ENCODE measurements at regions not wholly inside any gene's neighbourhood (a gene's known extent, or its start where the extent isn't known, plus 50 kb on each side); places are given as distances from the start of the nearest gene placed in this dataset.

DNA sequence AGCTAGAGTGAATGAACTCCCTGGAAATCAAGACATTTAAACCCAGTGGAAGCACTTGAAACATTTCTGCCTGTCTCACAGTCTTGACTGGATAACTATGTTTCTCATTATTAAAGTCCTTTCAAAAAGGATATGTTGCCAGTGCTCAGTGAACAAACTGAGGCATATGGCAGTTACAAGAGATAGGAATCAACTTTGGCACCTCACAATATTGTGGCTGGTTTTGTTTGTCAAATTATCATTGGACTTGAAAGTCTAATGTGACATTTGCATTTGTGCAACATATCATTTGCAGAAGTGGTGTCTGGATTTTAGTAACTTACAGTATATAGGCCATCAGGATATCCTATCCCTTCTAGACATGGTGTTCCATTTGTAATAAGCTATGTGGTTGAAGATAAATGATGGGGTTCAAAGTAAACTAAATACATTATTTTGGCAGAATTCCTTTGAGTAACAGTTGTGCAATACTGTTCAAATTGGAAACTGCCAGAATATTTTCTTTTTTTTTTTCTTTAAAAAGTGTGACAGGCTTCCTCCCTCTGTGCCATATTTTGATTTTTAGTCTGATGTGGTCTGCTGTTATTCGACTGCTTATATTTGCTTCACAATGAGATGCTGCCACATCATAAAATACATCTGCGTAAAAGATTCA lies 927.7 kb downstream of the FLRT2 start:
- no peak for DNase-seq (ENCODE audit: low read depth in 2 of 3, low spot score in 2 of 3)

DNA sequence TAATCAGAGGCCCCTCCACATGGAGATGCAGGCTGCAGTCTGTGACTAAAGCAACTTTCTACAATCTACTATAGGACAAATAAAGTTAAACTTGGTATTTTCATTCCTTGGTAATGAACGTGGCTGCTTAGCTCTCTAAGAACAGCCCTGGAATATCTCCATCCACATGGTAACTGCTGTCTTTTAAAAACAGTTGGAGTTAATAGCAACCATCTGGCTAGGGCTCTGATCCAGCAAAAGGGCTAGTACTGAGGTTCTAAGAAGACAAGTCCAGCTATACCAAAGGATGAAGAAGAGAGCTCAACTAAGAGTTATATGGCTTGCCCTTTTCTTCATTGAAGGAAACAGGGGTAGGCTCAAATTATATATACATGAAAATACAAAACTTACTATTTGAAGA lies 920.1 kb downstream of the FLRT2 start:
- no peak for DNase-seq (ENCODE audit: low read depth in 2 of 3, low spot score in 2 of 3)

DNA sequence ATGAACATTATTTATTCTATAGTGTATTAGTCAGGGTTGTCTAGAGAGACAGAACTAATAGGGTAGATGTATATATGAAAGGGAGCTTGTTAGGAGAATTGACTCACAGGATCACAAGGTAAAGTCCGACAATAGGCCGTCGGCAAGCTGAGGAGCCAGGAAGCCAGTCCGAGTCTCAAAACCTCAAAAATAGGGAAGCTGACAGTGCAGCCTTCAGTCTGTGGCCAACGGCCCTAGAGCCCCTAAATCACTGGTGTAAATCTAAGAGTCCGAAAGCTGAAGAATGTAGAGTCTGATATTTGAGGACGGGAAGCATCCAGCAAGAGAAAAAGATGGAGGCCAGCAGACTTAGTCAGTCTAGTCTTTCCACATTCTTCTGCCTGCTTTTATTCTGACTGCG lies 912.2 kb downstream of the FLRT2 start:
- DNase-seq (ENCODE audit: low read depth in 2 of 3, low spot score in 2 of 3), result no peak

DNA sequence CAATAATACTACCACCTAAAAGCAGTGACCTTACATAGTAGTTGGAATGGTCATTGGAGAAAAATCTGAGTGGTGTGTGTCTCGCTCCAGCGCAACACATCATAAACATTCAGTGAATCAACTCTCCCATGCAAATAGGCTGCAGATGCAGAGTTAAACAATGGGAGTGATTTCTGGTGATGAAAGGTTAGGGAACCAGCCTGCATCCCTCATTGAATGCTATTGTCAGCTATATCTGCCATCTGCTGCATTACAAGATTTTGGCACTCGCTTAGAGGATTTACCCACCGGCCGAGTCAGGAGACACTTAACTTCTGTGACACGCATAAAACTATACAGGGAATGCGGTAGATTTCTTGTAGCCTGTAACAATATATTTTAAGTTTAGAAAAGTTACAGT lies 900.9 kb downstream of the FLRT2 start:
- no peak for DNase-seq (ENCODE audit: low read depth in 2 of 3, low spot score in 2 of 3)

DNA sequence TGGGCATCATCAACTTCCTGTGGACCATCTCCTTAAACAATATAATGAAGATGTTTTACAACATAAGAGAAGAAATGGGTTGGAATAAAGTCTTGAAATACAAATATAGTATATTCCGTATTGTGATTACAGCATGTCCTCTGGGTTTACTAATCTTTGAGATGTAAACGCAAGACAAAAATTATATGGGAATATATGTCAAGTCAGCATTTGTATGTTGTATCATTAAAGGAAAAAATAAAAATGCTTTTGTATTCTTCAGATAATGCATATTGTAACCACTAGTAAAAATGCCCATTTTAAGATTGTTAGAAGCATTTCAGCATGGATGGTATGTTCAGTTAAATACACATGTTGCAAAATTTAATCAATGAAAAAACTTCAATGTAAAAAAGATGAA lies 893.3 kb downstream of the FLRT2 start:
- DNase-seq (ENCODE audit: low read depth in 2 of 3, low spot score in 2 of 3), result no peak

DNA sequence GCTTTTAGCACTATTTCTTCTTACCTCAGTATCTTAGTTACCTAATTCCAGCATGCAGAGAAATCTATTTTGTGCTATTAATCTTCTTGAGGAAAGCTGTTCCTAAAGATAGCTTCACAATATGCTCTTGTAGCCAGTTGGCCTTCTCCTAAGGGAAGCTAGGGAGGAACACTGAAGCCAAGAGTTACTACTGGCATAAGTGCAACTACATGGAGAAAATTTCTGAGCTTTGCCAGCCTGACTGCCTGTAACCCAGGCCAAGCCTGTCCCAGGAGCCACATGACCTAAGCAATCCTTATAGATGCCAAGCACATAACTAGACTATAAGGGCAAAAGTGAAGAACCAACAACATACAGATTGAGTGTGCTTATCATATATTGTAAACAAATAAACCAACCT lies 890.2 kb downstream of the FLRT2 start:
- DNase-seq (ENCODE audit: low read depth in 2 of 3, low spot score in 2 of 3), result no peak

DNA sequence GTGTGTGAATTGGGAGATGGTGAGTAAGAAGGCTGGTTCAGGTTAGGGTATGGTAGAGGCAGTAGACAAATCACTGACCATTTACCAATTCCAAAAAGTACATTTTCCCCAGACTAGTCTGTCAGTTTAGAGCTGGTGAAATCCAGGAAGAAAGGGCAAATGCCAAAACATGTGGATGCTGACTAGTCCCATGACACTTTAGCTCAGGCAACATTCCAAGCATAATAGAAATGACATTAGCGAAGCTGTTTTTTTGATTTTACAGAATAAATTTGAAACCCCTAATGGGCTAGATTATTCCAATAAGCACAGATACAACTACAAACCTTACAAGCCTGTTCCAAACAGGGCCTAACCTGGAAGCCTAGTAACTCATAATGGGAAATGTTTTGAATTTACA lies 884.2 kb downstream of the FLRT2 start:
- no peak for DNase-seq (ENCODE audit: low read depth in 2 of 3, low spot score in 2 of 3)

DNA sequence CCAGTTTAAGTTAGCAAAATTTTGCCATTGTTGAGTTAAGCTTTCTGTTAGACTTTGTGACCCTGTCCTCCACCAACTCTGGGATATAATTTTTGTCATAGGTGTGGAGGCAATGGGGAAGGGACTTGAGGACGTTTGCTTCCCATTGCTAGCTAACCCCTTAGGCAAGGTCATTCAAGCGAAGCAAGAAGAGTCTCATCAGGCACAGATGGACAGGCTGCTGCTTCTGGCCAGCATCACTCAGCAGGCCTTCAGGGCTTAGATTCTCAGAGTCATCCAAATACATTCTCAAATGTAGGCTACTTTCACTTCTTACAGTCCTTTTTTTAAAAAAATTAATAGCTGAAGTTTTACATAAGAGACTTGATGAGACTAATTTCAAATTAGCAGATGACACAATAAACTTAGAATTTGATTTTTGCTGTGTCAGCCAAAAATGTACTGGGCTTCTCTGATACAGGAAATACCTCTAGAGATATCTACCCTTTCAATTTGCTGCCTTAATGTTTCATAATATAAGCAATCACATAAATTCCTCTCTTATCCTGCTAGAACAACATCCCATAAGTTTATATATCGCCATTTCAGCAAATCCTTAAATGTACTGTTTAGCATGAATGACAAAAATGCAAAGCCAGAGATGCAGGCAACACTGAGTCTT lies 875.2 kb downstream of the FLRT2 start:
- no peak for DNase-seq (ENCODE audit: low read depth in 2 of 3, low spot score in 2 of 3)

DNA sequence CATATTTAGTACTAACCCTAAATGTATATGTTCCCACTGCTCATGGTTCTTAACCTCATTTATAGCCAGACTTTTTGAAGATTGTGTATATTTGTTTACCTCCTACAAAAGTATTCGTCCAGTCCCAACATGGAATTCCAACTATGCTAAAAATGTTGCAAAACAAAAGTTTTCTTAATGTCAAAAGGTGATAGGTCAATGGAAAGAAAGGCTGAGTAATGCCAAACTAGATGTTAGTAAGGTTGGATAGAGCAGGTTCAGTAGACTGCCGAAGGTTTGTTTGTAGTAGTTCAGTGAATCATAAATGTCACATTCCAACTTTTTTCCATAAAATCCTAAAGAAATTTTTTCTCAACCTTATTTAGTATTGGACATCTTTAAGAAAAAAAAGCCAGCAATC lies 874.5 kb downstream of the FLRT2 start:
- DNase-seq (ENCODE audit: low read depth in 2 of 3, low spot score in 2 of 3), result no peak

DNA sequence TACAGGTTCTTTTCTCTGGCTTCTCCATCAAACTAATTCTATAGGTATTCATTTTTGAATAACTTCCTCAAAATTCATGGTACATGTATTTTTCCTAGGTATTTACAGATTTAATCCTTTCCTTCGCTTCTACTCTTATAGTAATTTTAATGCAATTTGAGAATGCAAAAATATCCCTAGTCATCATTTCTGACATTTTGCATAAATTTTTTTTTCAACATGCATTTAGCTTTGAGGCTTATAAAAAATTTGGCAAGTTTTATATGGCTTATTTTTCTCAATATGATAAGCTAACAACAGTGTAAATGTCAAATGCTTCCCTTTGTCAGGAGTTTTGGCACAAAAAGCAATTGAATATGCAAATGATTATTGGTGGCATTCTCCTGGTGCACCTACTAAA lies 872.6 kb downstream of the FLRT2 start:
- DNase-seq (ENCODE audit: low read depth in 2 of 3, low spot score in 2 of 3), result no peak

DNA sequence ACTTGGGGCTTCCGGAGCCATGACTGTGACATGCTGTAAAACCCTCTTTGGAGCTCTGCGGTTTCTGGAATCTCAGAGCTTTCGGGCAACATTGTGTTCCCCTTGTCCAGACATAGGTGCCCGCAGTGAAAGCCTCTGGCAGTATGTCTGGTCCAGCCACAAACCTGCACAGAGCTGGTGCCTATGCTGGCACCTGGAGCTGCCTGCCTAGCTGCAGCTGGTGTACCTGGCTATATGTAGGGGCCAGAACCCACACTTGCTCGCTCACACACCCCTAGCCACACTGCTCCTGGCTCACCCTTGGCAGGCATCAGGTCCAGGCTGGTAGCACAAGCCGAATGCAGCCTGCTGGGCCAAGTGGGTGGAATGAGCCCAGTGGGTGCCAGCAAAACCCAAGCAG lies 861.1 kb downstream of the FLRT2 start:
- no peak for DNase-seq (ENCODE audit: low read depth in 2 of 3, low spot score in 2 of 3)

DNA sequence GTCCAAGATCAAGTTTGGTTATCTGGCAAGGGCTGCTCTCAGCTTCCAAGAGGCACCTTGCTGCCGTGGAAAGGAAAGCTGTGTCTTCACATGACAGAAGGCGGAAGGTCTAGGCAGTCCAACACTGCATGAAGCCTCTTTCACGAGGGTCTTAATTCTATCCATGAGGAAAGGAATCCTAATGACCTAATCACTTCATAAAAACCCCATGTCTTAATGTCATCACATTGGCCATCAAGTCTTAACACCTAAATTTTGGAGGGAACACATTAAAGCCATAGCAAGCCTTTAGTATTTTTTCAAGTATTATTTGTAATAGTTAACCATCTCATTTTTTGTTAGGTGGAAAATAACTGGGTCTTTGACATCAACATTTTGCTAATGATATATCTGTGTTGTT lies 858.3 kb downstream of the FLRT2 start:
- DNase-seq (ENCODE audit: low read depth in 2 of 3, low spot score in 2 of 3), result no peak

DNA sequence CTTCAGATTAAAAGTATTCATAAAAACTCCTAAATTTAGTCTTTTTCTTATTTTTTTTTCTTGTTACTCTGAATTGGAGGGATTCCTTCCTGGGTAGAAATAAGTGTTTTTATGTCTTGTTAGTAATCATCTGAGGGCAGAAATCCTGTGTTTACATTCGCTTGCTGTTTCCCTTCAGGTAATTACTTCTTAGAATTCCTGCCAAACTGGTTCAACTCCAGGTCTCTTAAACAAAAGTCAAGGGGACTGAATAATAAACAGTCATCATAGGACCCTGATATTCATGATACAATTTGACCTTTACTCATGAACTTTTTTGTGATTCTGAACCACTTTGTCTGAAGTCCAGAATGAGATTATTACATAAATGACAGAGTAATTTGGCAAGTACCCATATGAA lies 843.9 kb downstream of the FLRT2 start:
- no peak for DNase-seq (ENCODE audit: low read depth in 2 of 3, low spot score in 2 of 3)

DNA sequence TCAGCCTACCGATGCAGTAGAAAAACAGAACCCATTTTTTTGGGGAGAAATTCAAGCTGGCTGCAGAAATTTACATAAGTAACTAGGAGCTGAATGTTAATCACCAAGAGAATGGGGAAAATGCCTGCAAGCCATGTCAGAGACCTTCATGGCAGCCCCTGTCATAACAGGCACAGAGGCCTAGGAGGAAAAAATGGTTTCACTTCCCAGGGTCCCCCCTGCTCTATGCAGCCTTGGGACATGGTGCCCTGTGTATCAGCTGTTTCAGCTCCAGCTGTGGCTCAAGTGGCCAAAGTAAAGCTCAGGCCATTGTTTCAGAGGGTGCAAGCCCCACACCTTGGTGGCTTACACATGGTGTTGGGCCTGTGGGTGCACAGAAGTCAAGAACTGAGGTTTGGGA lies 842.5 kb downstream of the FLRT2 start:
- DNase-seq (ENCODE audit: low read depth in 2 of 3, low spot score in 2 of 3), result no peak

DNA sequence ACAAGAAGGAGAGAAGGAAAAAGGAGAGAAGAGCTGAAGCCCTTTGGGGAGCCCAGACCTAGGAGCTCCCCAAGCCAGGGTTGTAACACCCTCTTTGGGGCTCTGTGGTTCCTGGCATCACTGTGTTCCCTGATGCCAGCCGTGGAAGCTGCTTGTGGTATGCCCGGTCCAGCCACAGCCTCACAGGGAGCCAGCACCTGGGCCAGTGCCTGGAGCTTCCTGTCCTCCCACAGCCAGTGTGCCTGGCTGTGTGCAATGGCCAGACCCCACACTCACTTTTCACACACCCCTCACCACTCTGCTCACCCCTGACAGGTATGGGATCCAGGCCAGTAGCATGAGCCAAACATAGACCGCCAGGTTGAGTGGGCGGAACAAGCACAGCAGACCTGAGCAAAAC lies 834.7 kb downstream of the FLRT2 start:
- DNase-seq (ENCODE audit: low read depth in 2 of 3, low spot score in 2 of 3), result no peak

DNA sequence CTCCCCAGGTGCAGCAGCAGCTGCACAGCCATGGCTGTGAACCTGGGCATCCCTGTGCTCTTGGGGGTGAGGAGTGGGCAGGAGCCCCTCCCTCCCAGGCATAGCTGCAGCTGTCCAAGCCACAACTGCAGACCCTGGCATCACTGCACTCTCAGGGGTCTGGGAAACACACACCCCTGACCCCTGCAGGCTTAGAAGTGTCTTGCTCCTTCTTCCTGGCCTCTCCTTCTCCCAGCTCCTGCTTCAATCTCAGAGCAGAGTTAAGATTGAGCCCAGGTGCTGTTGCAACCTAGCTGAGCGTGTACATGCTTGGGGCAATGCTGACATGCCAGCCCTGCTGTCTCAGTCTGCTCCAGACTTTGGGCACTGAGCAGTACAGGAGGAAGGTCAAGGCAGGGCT lies 833.6 kb downstream of the FLRT2 start:
- DNase-seq (ENCODE audit: low read depth in 2 of 3, low spot score in 2 of 3), result no peak

DNA sequence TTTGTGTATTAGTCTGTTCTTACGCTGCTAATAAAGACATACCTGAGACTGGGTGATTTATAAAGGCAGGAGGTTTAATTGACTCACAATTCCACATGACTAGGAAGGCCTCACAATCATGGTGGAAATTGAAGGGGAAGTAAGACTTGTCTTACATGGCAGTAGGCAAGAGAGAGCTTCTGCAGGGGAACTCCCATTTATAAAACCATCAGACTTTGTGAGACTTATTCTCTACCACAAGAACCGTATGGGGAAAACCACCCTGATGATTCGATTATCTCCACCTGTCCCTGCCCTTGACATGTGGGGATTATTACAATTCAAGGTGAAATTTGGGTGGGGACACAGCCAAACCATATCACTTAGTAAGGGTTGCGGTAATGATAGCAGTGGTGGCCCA lies 833.1 kb downstream of the FLRT2 start:
- DNase-seq (ENCODE audit: low read depth in 2 of 3, low spot score in 2 of 3), result no peak

DNA sequence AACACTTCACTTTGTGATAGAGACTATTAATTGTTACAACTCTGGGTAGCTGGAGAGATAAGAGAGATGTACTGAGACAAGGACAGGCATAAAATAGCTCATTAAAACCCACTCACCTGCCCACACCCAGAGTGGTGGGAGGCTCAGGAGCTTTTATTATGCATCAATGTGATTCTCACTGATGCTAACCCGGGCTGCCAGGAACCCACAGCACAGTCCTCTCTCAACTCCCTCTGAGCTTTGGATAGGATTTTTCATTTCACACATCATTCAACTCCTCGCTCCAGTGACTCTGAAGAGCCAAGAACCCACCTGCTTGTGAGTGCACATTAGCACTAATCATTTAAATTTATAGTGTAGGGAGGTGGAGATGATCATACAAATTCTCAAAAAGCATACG lies 827.9 kb downstream of the FLRT2 start:
- no peak for DNase-seq (ENCODE audit: low read depth in 2 of 3, low spot score in 2 of 3)

DNA sequence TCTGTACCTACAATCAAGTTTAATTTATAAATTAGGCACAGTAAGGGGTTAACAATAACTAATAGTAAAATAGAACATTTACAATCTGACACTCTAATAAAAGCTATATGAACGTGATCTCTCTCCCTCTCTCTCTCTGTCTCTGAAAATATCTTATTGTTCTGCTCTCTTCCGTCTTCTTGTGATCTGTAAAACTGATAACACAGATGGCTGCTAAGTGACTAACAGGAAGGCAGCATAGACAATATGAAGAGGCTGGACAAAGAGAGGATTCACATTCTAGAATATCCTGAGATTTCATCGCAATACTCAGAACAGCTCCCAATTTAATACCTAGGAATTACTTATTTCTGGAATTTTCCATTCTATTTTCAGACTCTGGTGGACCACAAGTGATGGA lies 827.2 kb downstream of the FLRT2 start:
- DNase-seq (ENCODE audit: low read depth in 2 of 3, low spot score in 2 of 3), result no peak

DNA sequence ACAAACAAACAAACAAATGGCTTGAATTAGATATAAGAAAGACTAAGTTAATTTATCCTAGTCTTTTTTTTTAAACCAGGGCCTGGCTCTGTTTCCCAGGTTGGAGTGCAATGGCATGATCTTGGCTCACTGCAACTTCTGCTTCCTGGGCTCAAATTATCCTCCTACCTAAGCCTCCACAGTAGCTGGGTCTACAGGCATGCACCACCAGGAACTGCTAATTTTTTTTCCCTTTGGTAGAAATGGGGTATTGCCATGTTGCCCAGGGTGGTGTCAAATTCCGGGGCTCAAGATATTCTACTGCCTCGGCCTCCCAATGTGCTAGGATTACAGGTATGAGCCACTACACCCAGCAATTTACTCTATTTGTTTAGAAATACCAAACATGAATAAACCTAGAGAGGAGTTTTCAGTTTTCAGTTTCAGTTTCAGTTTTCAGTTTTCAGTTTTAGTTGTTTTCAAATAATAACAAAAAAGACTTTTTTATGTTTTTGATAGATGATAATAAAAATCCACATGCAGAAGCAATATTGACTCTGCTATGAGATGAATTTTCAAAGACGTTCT lies 817.0 kb downstream of the FLRT2 start:
- no peak for DNase-seq (ENCODE audit: low read depth in 2 of 3, low spot score in 2 of 3)

DNA sequence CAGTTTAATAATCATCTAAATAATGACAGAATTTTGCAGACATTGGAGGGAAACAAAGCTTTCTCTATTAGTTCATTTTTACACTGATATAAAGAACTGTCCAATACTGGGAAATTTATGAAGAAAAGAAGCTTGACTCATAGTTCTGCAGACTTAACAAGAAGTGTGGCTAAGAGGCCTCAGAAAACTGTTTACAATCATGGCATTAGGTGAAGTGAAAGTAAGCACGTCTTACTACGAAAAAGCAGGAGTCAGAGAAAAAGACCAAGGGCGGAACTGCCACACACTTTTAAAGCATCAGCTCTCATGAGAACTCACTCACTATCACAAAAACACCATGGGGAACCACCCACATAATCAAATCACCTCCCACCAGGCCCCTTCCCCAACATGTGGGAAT lies 804.4 kb downstream of the FLRT2 start:
- DNase-seq (ENCODE audit: low read depth in 2 of 3, low spot score in 2 of 3), result no peak

DNA sequence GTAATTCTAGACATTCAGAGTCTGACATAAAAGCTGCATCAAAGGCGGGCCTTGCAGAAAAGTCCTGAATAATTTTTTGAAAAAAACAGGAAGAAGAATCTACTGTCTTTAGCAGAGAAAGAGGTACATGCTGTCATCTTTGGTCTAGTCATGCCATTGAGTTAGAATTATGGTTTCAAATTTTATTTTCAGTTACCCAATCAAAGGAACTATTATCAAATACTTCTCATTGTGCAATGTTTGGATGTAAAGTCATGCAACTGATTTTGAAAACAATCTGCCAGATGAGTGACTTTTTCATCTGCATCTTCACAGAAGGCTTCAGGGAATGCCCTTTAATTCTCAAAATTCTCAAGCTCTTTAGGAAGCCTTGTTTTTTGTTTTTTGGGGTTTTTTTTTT lies 803.5 kb downstream of the FLRT2 start:
- no peak for DNase-seq (ENCODE audit: low read depth in 2 of 3, low spot score in 2 of 3)

DNA sequence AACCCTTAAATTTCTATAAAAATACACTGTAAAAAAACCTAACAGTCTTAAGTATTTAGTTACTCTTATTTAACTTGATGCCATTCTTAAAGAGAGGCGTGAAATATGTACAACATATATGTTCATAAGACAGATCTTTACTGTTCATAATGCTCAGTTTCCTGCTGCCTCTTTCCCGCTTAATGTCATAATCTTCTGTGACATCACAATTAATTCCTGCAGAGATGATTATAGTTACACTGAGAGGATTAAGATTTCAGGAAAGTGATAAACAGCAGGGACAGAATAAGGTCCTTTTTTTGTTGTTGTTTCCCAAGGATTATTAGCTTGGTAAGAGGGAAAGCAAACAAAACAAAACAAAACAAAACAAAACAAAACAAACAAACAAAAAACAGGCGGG lies 801.4 kb downstream of the FLRT2 start:
- no peak for DNase-seq (ENCODE audit: low read depth in 2 of 3, low spot score in 2 of 3)

Data from activated CD8-positive, alpha-beta memory T cell treated with anti-CD3 and anti-CD28 coated beads for 48 hours (primary cell).